ENCODE measurements at regions not wholly inside any gene's neighbourhood (a gene's known extent, or its start where the extent isn't known, plus 50 kb on each side); places are given as distances from the start of the nearest gene placed in this dataset.
"Not testable (repeated sequence)": the region's sequence is repeated elsewhere in the genome, so short reads cannot be mapped to it uniquely, and the experiment has no call there.

DNA sequence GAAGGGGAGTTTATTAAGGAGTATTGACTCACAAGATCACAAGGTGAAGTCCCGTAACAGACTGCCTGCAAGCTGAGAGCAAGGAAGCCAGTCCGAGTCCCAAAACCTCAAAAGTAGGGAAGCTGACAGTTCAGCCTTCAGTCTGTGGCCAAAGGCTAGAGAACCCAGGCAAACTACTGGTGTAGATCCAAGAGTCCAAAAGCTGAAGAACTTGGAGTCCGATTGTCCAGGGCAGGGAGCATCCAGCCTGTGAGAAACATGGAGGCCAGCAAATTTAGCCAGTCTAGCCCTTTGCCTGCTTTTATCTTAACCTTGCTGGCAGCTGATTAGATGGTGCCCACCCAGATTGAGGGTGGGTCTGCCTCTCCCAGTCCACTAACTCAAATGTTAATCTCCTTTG lies 621.9 kb upstream of the ITGA1 start:
- not testable (repeated sequence) for DNase-seq (ENCODE audit: low read depth)

DNA sequence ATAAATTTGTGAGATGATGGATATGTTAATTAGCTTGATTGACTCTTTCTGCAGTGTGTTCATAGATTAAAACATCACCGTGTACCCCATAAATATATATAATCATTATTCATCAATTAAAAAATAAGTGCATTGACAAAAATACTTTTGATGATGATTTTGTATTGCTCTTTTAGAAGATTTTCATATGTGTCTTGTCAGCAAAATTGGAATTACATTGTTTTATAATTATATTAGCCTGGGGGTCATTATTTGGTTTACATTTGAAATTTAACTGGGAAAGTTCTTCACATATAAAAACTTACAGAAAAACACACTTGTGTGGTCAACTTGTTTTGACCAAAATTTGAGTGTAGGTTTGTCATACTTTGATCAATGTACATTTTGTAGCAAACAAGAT lies 614.6 kb upstream of the ITGA1 start:
- no peak for DNase-seq (ENCODE audit: low read depth)

DNA sequence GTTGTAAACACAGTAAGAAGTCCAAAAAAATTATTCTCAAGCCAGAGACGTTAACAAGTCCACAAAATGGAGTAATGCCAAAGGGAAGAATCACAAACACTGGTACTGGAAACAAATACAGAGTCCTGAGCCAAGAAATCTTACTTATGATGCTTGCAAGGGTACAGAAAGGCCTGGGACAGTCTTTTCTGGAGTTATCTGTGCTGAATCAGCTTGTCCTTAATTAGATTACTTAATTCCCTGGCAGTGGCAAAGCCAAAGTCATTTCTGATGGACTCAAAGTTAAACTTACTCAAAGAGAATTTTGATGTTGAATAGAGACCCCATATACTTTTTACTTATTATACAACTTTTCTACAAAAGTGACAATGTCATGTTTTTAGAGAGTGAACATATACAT lies 610.5 kb upstream of the ITGA1 start:
- no peak for DNase-seq (ENCODE audit: low read depth)

DNA sequence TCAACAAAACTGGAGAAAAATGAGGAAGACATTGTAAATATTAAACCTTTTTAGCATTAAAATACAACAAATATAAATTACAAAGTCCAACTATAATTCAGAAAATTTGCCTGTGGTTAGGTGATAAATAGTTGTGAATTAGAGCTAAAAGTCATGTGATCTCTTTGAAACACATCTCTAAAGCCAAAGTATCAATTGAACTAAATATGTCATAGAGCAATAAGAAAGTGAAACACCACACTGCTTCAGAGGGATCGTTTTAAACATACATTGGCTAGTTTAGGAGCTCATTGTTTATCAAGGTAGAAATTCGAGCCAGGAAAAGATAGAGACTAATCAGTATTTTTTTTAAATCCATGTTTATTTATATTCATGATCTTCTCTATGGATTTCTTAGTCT lies 606.3 kb upstream of the ITGA1 start:
- no peak for DNase-seq (ENCODE audit: low read depth)

DNA sequence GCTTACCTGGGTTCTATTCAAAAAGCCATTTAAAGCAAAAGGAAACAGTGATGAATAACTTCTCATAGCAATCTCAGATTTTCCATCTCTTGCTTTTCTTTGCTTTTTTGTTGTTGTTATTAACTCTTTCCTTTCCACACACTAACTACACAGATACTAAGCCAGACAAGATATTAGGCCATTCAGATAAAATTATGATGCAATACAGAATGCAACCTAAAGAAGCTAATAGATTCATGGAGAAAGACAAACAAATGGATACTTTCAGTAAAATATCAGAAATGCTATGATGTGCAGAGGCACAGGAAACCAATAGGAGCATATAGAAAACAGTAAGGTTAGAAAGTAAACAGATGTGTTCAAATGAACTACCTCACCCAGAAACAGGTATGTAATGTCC lies 597.0 kb upstream of the ITGA1 start:
- DNase-seq (ENCODE audit: low read depth) = no peak

DNA sequence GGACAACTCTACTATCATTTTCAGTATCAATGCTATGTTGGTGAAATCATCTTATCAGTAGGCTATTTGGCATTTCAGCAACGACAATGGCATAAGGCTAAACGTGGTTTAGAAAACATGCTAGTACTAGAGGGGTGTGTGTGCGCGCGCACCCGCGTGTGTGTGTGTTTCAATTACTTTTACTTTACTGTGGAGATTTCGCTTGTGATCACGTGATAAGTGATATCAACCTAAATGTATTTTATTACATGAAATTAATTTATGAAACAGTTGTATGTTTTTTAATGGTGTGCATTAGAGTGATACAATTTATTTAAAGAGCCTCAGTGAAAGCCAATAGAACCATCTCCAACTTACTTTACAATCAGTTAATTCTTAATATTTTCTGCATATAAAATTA lies 587.9 kb upstream of the ITGA1 start:
- DNase-seq (ENCODE audit: low read depth) = no peak

DNA sequence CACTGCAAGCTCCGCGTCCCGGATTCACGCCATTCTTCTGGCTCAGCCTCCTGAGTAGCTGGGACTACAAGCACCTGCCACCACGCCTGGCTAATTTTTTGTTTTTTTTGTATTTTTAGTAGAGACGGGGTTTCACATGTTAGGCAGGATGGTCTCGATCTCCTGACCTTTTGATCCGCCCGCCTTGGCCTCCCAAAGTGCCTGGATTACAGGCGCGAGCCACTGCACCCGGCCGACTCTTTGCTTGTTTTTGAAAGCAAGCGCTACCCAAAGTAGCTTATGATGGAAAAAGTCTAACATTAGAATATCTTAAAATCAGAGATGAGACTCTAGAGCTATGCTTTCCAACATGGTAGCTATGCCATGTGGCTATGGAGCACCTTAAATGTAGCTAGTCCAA lies 585.5 kb upstream of the ITGA1 start:
- no peak for DNase-seq (ENCODE audit: low read depth)

DNA sequence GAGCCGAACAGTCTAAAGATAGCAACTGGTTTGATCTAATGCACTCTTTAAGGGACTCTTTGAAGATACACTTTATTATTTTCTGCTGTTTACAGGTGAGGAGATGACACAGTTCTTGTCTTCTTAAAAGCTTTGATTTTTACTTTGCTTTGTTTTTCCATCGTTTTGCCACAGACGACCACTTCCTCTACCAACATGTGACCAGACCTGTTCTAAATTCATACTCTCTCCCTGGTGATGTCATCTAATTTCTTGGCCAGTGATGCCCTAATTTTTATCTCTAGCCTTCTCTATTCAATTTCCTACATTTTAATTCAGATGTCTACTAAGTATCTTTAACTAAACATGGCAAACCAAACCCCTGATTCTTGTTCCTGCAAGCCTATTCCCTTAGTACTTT lies 583.4 kb upstream of the ITGA1 start:
- DNase-seq (ENCODE audit: low read depth) = no peak
